ENCODE measurements at regions not wholly inside any gene's neighbourhood (a gene's known extent, or its start where the extent isn't known, plus 50 kb on each side); places are given as distances from the start of the nearest gene placed in this dataset.

DNA sequence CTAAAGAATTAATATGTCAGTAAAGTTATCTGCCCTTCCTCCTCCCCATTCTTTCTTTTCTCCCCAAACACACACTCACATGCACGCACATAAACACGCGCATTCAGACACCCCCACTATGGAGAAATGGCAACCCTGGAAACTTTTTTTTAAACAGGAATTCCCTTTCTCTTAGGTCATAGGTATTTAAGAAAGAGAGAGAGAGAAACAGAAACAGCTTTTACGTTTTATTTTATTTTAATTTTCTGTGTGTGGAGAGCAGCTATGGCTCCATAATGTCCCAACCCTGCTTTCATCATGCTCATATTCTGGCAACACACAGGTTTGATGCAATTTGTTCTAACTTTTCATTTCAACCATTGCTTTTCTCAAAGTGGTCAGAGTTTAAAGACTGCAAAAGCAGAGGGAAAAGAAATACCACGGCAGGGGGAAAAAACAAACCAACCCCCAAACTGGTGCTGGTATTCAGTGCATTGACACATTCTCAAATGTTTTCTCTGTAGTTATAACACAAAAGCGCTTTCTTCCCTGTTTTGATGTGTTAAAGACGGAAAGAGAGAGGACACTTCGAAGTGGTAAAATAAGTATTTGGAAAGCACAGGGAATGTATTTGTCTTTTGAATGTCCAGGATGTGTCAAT is 126.0 kb upstream of the TMEM161B start:
- H3K9me3 ChIP-seq (ENCODE audit: control insufficient read depth in 1 of 2, low read length in 2 of 2): no peaks in the 10 kb centered on the region
- no peaks in the 10 kb centered on the region for H3K36me3 ChIP-seq (ENCODE audit: control insufficient read depth in 1 of 2, insufficient read depth in 2 of 2, low read length in 2 of 2)
- H3K27me3 ChIP-seq (ENCODE audit: control insufficient read depth in 1 of 2, insufficient read depth in 2 of 2, low read length in 2 of 2): no peaks in the 10 kb centered on the region
- H3K4me1 ChIP-seq (ENCODE audit: control insufficient read depth in 1 of 2, insufficient read depth in 2 of 2, low read length in 2 of 2): peaks cover 0 to 9% of the 10 kb centered on the region in 2 donors
- no peak overlapping the region for H3K27ac ChIP-seq (ENCODE audit: low read depth, low read length)
- H3K4me3 ChIP-seq (ENCODE audit: low read depth in 1 of 2, low read length in 2 of 2): no peak overlapping the region
- no peak overlapping the region for H3K9ac ChIP-seq (ENCODE audit: low read depth in 1 of 2, low read length in 2 of 2)

- Histone ChIP-seq H3K27me3 (ENCODE audit: control insufficient read depth in 1 of 2, insufficient read depth in 2 of 2, low read length in 2 of 2) (no peaks in the 10 kb centered on the region), H3K27ac (ENCODE audit: low read depth, low read length) (no peak overlapping the region), H3K4me3 (ENCODE audit: low read depth in 1 of 2, low read length in 2 of 2) (no peak overlapping the region), H3K36me3 (ENCODE audit: control insufficient read depth in 1 of 2, insufficient read depth in 2 of 2, low read length in 2 of 2) (no peaks in the 10 kb centered on the region), H3K4me1 (ENCODE audit: control insufficient read depth in 1 of 2, insufficient read depth in 2 of 2, low read length in 2 of 2) (peaks cover 0 to 10% of the 10 kb centered on the region in 2 donors), H3K9me3 (ENCODE audit: control insufficient read depth in 1 of 2, low read length in 2 of 2) (no peaks in the 10 kb centered on the region), H3K9ac (ENCODE audit: low read depth in 1 of 2, low read length in 2 of 2) (no peak overlapping the region)
These were observed 125.3 kb upstream of the TMEM161B start for GRCh38 chr5:88393716-88394535.

- Histone ChIP-seq H3K9ac (ENCODE audit: low read depth in 1 of 2, low read length in 2 of 2) (no peak overlapping the region), H3K36me3 (ENCODE audit: control insufficient read depth in 1 of 2, insufficient read depth in 2 of 2, low read length in 2 of 2) (no peaks in the 10 kb centered on the region), H3K4me3 (ENCODE audit: low read depth in 1 of 2, low read length in 2 of 2) (no peak overlapping the region), H3K27me3 (ENCODE audit: control insufficient read depth in 1 of 2, insufficient read depth in 2 of 2, low read length in 2 of 2) (no peaks in the 10 kb centered on the region), H3K9me3 (ENCODE audit: control insufficient read depth in 1 of 2, low read length in 2 of 2) (no peaks in the 10 kb centered on the region), H3K4me1 (ENCODE audit: control insufficient read depth in 1 of 2, insufficient read depth in 2 of 2, low read length in 2 of 2) (peaks cover 0 to 10% of the 10 kb centered on the region in 2 donors), H3K27ac (ENCODE audit: low read depth, low read length) (no peak overlapping the region)
These were observed 124.4 kb upstream of the TMEM161B start for GRCh38 chr5:88393042-88393441.

GRCh38 chr5:88391991-88392390 is 123.3 kb upstream of the TMEM161B start:
- H3K36me3 ChIP-seq (ENCODE audit: control insufficient read depth in 1 of 2, insufficient read depth in 2 of 2, low read length in 2 of 2): no peaks in the 10 kb centered on the region
- H3K9me3 ChIP-seq (ENCODE audit: control insufficient read depth in 1 of 2, low read length in 2 of 2): no peaks in the 10 kb centered on the region
- H3K27me3 ChIP-seq (ENCODE audit: control insufficient read depth in 1 of 2, insufficient read depth in 2 of 2, low read length in 2 of 2): no peaks in the 10 kb centered on the region
- H3K9ac ChIP-seq (ENCODE audit: low read depth in 1 of 2, low read length in 2 of 2): no peak overlapping the region
- peaks cover 0 to 10% of the 10 kb centered on the region in 2 donors for H3K4me1 ChIP-seq (ENCODE audit: control insufficient read depth in 1 of 2, insufficient read depth in 2 of 2, low read length in 2 of 2)
- H3K4me3 ChIP-seq (ENCODE audit: low read depth in 1 of 2, low read length in 2 of 2): no peak overlapping the region
- no peak overlapping the region for H3K27ac ChIP-seq (ENCODE audit: low read depth, low read length)

DNA sequence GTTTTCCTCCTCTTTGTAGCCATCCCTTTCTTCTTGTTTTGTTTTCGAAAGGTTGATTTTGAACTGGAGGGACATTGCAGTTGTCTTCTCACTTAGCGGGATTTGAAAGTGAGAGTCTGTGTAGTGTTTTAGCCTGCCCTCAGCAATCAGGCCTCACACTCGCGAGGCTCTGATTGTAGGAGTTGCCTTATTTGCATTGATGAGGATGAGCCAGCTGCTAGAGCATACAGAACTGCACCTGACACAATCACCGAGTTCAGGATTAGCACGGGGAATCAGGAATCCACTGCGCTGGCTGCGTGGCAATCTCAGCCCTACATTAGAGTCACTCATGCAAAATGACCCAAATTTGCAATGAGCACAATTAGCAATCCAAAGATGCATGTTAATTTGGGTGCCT is 122.5 kb upstream of the TMEM161B start:
- Histone ChIP-seq H3K36me3 (ENCODE audit: control insufficient read depth in 1 of 2, insufficient read depth in 2 of 2, low read length in 2 of 2) (no peaks in the 10 kb centered on the region), H3K4me3 (ENCODE audit: low read depth in 1 of 2, low read length in 2 of 2) (no peak overlapping the region), H3K9ac (ENCODE audit: low read depth in 1 of 2, low read length in 2 of 2) (no peak overlapping the region), H3K27me3 (ENCODE audit: control insufficient read depth in 1 of 2, insufficient read depth in 2 of 2, low read length in 2 of 2) (no peaks in the 10 kb centered on the region), H3K9me3 (ENCODE audit: control insufficient read depth in 1 of 2, low read length in 2 of 2) (no peaks in the 10 kb centered on the region), H3K4me1 (ENCODE audit: control insufficient read depth in 1 of 2, insufficient read depth in 2 of 2, low read length in 2 of 2) (peaks cover 0 to 10% of the 10 kb centered on the region in 2 donors), H3K27ac (ENCODE audit: low read depth, low read length) (no peak overlapping the region)

DNA sequence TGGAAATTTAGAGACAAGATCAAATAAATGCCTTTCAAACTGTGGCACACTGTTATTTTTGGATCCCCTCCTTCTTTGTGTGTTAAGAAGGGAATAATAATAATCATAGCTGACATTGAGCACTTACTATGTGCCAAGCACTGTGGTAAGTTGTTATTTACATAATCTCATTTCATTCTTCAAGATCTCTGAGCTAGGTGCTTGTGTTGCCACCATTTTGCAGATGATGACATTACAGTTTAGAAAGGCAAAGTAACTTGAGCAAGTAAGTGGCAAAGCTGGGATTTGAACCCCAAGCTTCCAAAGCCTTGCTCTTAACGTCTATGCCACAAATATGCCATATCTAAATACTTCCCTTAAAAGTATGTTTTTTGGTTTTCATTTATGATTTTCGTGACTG is 121.8 kb upstream of the TMEM161B start:
- Histone ChIP-seq H3K4me1 (ENCODE audit: control insufficient read depth in 1 of 2, insufficient read depth in 2 of 2, low read length in 2 of 2) (peaks cover 0 to 10% of the 10 kb centered on the region in 2 donors), H3K36me3 (ENCODE audit: control insufficient read depth in 1 of 2, insufficient read depth in 2 of 2, low read length in 2 of 2) (no peaks in the 10 kb centered on the region), H3K27me3 (ENCODE audit: control insufficient read depth in 1 of 2, insufficient read depth in 2 of 2, low read length in 2 of 2) (no peaks in the 10 kb centered on the region), H3K9me3 (ENCODE audit: control insufficient read depth in 1 of 2, low read length in 2 of 2) (no peaks in the 10 kb centered on the region), H3K27ac (ENCODE audit: low read depth, low read length) (no peak overlapping the region), H3K9ac (ENCODE audit: low read depth in 1 of 2, low read length in 2 of 2) (no peak overlapping the region), H3K4me3 (ENCODE audit: low read depth in 1 of 2, low read length in 2 of 2) (no peak overlapping the region)

GRCh38 chr5:88390096-88390441 is 121.4 kb upstream of the TMEM161B start:
- Histone ChIP-seq H3K4me3 (ENCODE audit: low read depth in 1 of 2, low read length in 2 of 2) (no peak overlapping the region), H3K36me3 (ENCODE audit: control insufficient read depth in 1 of 2, insufficient read depth in 2 of 2, low read length in 2 of 2) (no peaks in the 10 kb centered on the region), H3K9ac (ENCODE audit: low read depth in 1 of 2, low read length in 2 of 2) (no peak overlapping the region), H3K27me3 (ENCODE audit: control insufficient read depth in 1 of 2, insufficient read depth in 2 of 2, low read length in 2 of 2) (no peaks in the 10 kb centered on the region), H3K27ac (ENCODE audit: low read depth, low read length) (no peak overlapping the region), H3K9me3 (ENCODE audit: control insufficient read depth in 1 of 2, low read length in 2 of 2) (no peaks in the 10 kb centered on the region), H3K4me1 (ENCODE audit: control insufficient read depth in 1 of 2, insufficient read depth in 2 of 2, low read length in 2 of 2) (peaks cover 0 to 10% of the 10 kb centered on the region in 2 donors)

- Histone ChIP-seq H3K9ac (ENCODE audit: low read depth in 1 of 2, low read length in 2 of 2) (no peak overlapping the region), H3K4me3 (ENCODE audit: low read depth in 1 of 2, low read length in 2 of 2) (no peak overlapping the region)
These were observed 120.9 kb upstream of the TMEM161B start for GRCh38 chr5:88389338-88390095.

GRCh38 chr5:88388476-88389337 is 120.1 kb upstream of the TMEM161B start:
- no peaks in the 10 kb centered on the region for H3K9me3 ChIP-seq (ENCODE audit: control insufficient read depth in 1 of 2, low read length in 2 of 2)
- peaks cover 0 to 5% of the 10 kb centered on the region in 2 donors for H3K4me1 ChIP-seq (ENCODE audit: control insufficient read depth in 1 of 2, insufficient read depth in 2 of 2, low read length in 2 of 2)
- H3K27me3 ChIP-seq (ENCODE audit: control insufficient read depth in 1 of 2, insufficient read depth in 2 of 2, low read length in 2 of 2): no peaks in the 10 kb centered on the region
- no peak overlapping the region for H3K4me3 ChIP-seq (ENCODE audit: low read depth in 1 of 2, low read length in 2 of 2)
- no peak overlapping the region for H3K27ac ChIP-seq (ENCODE audit: low read depth, low read length)
- no peaks in the 10 kb centered on the region for H3K36me3 ChIP-seq (ENCODE audit: control insufficient read depth in 1 of 2, insufficient read depth in 2 of 2, low read length in 2 of 2)
- H3K9ac ChIP-seq (ENCODE audit: low read depth in 1 of 2, low read length in 2 of 2): no peak overlapping the region

More at GRCh38 chr5:88389338-88390095, 120.9 kb upstream of the TMEM161B start:
- Histone ChIP-seq H3K27ac (ENCODE audit: low read depth, low read length) (no peak overlapping the region), H3K9me3 (ENCODE audit: control insufficient read depth in 1 of 2, low read length in 2 of 2) (no peaks in the 10 kb centered on the region), H3K4me1 (ENCODE audit: control insufficient read depth in 1 of 2, insufficient read depth in 2 of 2, low read length in 2 of 2) (peaks cover 0 to 10% of the 10 kb centered on the region in 2 donors), H3K36me3 (ENCODE audit: control insufficient read depth in 1 of 2, insufficient read depth in 2 of 2, low read length in 2 of 2) (no peaks in the 10 kb centered on the region), H3K27me3 (ENCODE audit: control insufficient read depth in 1 of 2, insufficient read depth in 2 of 2, low read length in 2 of 2) (no peaks in the 10 kb centered on the region)

Data from duodenal mucosa (tissue), 2 donors.